ENCODE measurements at regions not wholly inside any gene's neighbourhood (a gene's known extent, or its start where the extent isn't known, plus 50 kb on each side); places are given as distances from the start of the nearest gene placed in this dataset.

- Histone ChIP-seq H3K9me3 (ENCODE audit: control insufficient read depth, insufficient read depth, low read depth, low read length) (no peaks in the 10 kb centered on the region), H3K4me3 (ENCODE audit: low read depth in 2 of 2, low read length in 2 of 2) (no peak overlapping the region), H3K4me1 (ENCODE audit: control insufficient read depth, insufficient read depth, low read length) (no peaks in the 10 kb centered on the region), H3K36me3 (ENCODE audit: control insufficient read depth, insufficient read depth, low read length) (no peaks in the 10 kb centered on the region), H3K27me3 (ENCODE audit: control insufficient read depth, insufficient read depth, low read length) (no peaks in the 10 kb centered on the region), H3K27ac (ENCODE audit: low read length) (no peak overlapping the region)
- DNase-seq (ENCODE audit: low read depth, low spot score) (no peak), ATAC-seq (no peak)
- POLR2A ChIA-PET: no interaction called here
- no TSS peak for BruUV-seq (replicated peaks)
- in situ Hi-C loops (cut with HindIII; ENCODE audit: low pct_unique_long_range_greater_than_20kb, low sequenced_read_pairs) (no loop called here), intact Hi-C loops (cut with micrococcal nuclease; ENCODE audit: unreplicated experiment) (no loop called here)
- CTCF ChIA-PET: no interaction called here
- TF ChIP-seq REST (IDR thresholded peaks at IDR 0.05; ENCODE audit: insufficient read depth in 1 of 2, low read depth in 2 of 2, low read length in 1 of 2) (no peak), TCF7L2 (IDR thresholded peaks at IDR 0.05; ENCODE audit: low read depth, low read length) (no peak), POLR2AphosphoS5 (IDR thresholded peaks at IDR 0.05; ENCODE audit: low read depth, low read length) (no peak)
Measured at GRCh38 chr4:159476886-159477285, 374.0 kb downstream of the RAPGEF2 start.

- no peak overlapping the region for H3K27ac ChIP-seq (ENCODE audit: low read length)
- intact Hi-C loops (cut with micrococcal nuclease; ENCODE audit: unreplicated experiment) (no loop called here), in situ Hi-C loops (cut with HindIII; ENCODE audit: low pct_unique_long_range_greater_than_20kb, low sequenced_read_pairs) (no loop called here)
- H3K4me1 ChIP-seq (ENCODE audit: control insufficient read depth, insufficient read depth, low read length): no peaks in the 10 kb centered on the region
- H3K4me3 ChIP-seq (ENCODE audit: low read depth in 2 of 2, low read length in 2 of 2): no peak overlapping the region
- TF ChIP-seq SIN3A (IDR thresholded peaks at IDR 0.05; ENCODE audit: borderline replicate concordance, insufficient read depth, low read depth, low read length) (no peak), POLR2AphosphoS5 (IDR thresholded peaks at IDR 0.05; ENCODE audit: low read depth, low read length) (no peak), TCF7L2 (IDR thresholded peaks at IDR 0.05; ENCODE audit: low read depth, low read length) (no peak), CTCF (IDR thresholded peaks at IDR 0.05) (no peak), REST (IDR thresholded peaks at IDR 0.05; ENCODE audit: insufficient read depth in 1 of 2, low read depth in 2 of 2, low read length in 1 of 2) (no peak)
- ATAC-seq: no peak
- no peak for DNase-seq (ENCODE audit: low read depth, low spot score)
- CTCF ChIA-PET: no interaction called here
- no TSS peak for BruUV-seq (replicated peaks)
- no peaks in the 10 kb centered on the region for H3K36me3 ChIP-seq (ENCODE audit: control insufficient read depth, insufficient read depth, low read length)
- no peaks in the 10 kb centered on the region for H3K9me3 ChIP-seq (ENCODE audit: control insufficient read depth, insufficient read depth, low read depth, low read length)
- POLR2A ChIA-PET: no interaction called here
- H3K27me3 ChIP-seq (ENCODE audit: control insufficient read depth, insufficient read depth, low read length): no peaks in the 10 kb centered on the region
Measured at GRCh38 chr4:159480826-159481225, 377.9 kb downstream of the RAPGEF2 start.

Data from Panc1 (cell line).